ENCODE measurements at regions not wholly inside any gene's neighbourhood (a gene's known extent, or its start where the extent isn't known, plus 50 kb on each side); places are given as distances from the start of the nearest gene placed in this dataset.

DNA sequence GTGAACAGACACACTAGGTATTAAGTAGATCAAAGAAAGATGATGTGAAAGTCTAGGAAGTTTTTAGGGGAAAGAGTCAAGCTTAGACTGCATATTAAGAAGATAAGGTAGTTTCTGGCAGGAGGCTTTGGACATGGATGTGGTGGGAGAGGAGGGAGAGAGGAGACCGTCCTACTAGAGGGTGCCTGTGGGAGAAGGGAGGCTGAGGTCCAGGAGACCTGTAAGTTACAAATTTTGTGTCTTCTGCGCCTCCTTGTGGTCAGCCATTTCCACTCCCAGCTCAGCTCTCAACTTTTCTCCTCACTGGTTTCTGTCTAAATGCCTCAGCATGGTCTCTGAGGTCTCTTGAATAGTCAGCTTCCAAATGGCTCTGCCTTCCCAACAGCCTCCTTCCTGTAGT lies 193.5 kb downstream of the UNC5CL start:
- DNase-seq (ENCODE audit: low spot score): peak; percentile 53

- DNase-seq (ENCODE audit: low spot score): no peak
These were observed 194.8 kb downstream of the UNC5CL start for GRCh38 chr6:40844246-40844645.

DNA sequence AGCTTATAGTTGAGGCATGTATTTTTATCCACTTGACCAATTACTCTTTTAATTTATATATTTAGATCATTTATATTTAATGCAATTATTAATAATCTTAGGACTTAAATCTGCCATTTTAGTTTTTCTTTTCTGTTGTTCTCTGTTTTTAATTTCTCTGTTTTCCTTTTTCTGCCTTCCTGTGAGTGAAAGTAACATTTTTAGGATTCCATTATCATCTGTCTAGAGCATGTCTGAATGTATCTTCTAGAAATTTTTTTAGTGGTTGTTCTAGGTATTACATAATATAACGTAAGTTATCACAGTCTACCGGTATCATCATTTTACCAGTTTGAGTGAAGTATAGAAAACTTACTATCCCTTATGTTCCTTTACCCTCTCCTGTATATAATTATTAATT lies 197.3 kb downstream of the UNC5CL start:
- DNase-seq (ENCODE audit: low spot score): no peak

- no peak for DNase-seq (ENCODE audit: low spot score)
These were observed 206.3 kb downstream of the UNC5CL start for GRCh38 chr6:40832691-40833090.

GRCh38 chr6:40831381-40831780 lies 207.6 kb downstream of the UNC5CL start:
- DNase-seq (ENCODE audit: low spot score): no peak

GRCh38 chr6:40825102-40825501 lies 213.9 kb downstream of the UNC5CL start:
- no peak for DNase-seq (ENCODE audit: low spot score)

DNA sequence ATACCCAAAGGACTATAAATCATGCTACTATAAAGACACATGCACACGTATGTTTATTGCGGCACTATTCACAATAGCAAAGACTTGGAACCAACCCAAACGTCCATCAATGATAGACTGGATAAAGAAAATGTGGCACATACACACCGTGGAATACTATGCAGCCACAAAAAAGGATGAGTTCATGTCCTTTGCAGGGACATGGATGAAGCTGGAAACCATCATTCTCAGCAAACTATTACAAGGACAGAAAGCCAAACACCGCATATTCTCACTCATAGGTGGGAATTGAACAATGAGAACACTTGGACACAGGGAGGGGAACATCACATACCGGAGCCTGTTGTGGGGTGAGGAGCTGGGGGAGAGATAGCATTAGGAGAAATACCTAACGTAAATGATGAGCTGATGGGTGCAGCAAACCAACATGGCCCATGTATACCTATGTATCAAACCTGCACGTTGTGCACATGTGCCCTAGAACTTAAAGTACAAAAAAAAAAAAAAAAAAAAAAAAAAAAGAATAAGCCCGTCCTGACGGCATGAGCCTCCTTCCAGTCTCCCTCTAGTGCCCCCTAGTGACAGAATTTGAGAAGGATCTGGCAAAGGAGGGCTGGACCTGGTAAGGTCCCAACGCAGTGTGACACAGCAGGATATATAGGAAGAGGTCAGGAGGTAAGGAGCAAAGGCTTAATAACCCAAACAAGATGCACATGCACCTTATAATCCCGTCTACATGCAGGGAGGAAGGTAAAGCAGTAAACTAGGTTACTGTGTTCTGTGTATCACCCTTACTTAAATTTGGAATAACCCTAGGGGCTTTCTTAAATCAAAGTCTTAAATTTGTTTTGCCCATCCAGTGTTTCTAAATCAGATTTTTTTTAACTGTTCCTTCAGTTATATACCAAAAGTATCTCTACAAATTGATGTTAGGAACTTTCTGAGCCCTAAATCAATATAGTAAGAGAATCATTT lies 214.8 kb downstream of the UNC5CL start:
- DNase-seq (ENCODE audit: low spot score): peak; percentile 55

- DNase-seq (ENCODE audit: low spot score): no peak
These were observed 216.4 kb downstream of the UNC5CL start for GRCh38 chr6:40822619-40823018.

DNA sequence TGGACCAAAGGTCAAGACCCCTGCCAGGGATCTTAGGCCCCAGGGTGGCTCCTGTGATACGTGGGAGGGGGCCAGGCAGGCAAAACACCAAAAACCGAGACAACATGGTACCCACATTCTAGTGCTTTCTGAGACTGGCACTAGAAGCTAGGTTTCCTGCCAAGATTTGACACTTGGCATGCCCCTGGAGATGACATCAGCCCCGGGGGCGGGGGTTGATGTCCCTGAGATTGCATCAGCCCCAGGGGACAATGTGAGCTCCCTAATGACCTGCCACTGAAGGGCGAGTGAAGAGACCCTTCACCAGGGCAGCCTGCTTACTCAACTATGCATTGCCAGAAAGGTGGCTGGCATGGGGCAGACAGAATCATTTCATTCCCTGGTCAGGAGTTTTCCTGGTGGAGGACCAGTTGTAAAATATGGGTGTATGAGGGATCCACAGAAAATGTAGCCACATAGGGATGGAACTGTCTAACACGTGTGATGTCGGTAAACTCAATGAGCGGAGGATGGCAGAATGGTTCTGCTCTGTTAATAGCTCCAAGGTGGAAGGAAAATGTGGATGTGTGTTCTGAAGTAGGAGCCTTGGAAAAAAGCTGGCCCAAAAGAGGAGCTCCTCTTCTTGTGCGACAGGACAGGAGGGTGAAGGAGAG lies 219.7 kb downstream of the UNC5CL start:
- DNase-seq (ENCODE audit: low spot score): no peak

DNA sequence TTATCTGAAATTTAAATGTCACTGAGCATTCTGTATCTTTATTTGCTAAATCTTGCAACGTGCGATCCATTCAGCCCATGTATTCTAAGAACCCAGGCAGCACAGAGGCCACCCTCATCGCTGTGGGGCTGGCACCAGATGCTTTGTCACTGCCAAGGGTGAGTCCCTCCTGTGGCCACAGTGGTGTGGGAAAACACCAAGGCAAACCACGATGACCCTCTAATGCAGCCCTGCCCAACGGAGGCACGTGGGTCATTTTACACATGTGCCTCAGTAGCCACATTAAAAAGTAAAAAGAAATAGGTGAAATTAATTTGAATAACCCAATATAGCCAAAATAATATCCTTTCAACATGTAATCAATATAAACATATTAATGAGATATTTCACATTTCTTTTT lies 221.7 kb downstream of the UNC5CL start:
- DNase-seq (ENCODE audit: low spot score): no peak

- DNase-seq (ENCODE audit: low spot score): no peak
These were observed 222.4 kb downstream of the UNC5CL start for GRCh38 chr6:40816601-40817000.

DNA sequence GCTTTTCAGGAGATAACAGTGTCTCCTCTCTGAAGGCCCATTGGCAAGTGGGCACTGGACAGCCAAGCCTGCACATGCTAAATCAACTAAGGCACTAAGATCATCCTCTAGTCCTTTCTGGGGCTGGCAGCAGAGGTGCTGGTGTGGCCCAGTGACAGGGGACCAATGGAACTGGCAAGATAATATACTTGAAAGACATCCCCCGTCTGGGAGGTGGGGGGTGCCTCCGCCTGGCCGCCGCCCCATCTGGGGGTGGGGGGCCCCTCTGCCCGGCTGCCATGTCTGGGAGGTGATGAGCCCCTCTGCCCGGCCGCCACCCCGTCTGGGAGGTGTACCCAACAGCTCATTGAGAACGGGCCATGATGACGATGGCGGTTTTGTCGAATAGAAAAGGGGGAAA lies 223.3 kb downstream of the UNC5CL start:
- no peak for DNase-seq (ENCODE audit: low spot score)

DNA sequence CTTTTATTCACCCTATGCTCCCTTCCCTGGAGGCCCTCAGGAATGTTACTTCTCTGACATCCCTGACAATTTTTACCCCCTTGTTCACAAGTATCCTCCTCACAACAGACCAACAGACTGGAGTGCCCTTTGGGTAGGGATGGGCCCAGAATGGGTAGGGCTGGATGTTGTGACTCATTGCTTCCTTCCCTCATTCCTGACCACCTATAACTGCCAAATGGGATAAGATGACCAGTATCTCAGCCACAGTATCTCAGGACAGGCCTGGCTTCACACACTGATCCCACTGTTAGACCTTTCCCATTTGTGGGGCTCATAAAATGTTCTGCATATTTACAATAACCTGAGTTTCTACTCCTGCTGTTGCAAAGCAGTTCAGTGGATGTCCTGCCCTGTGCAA lies 223.0 kb upstream of the LRFN2 start:
- DNase-seq (ENCODE audit: low spot score): peak; percentile 70

GRCh38 chr6:40809627-40810026 lies 222.5 kb upstream of the LRFN2 start:
- DNase-seq (ENCODE audit: low spot score): peak; percentile 13

DNA sequence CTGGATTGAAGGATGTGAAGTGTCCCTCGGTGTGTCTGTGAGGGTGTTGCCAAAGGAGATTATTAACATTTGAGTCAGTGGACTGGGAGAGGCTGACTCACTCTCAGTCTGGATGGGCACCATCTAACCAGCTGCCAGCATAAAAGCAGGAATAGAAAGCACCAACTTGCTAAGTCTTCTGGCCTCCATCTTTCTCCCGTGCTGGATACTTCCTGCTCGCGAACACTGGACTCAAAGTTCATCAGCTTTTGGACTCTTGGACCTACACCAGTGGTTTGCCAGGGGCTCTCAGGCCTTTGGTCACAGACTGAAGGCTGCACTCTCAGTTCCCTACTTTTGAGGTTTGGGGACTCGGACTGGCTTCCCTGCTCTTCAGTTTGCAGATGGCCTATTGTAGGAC lies 220.3 kb upstream of the LRFN2 start:
- DNase-seq (ENCODE audit: low spot score): peak; percentile 79

- no peak for DNase-seq (ENCODE audit: low spot score)
These were observed 219.2 kb upstream of the LRFN2 start for GRCh38 chr6:40806256-40806864.

DNA sequence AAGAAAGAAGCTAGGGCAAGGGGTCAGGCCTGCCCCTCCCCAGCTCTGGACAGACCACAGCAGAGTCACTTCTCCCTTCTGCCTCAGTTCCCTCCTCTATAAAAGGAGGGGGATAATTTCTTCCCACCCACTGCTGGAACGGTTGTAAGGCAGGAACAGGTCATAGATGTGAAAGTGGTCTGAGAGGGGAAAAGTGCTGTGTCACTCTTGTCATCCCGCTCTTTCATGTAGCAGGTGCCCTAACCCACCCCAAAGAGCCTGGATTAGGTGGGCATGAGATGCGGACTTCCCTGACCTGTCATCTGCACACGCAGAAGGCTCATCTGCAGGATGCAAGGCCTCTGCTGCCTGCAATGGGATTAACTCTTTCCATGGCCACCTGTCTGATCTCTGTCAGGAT lies 218.2 kb upstream of the LRFN2 start:
- no peak for DNase-seq (ENCODE audit: low spot score)

DNA sequence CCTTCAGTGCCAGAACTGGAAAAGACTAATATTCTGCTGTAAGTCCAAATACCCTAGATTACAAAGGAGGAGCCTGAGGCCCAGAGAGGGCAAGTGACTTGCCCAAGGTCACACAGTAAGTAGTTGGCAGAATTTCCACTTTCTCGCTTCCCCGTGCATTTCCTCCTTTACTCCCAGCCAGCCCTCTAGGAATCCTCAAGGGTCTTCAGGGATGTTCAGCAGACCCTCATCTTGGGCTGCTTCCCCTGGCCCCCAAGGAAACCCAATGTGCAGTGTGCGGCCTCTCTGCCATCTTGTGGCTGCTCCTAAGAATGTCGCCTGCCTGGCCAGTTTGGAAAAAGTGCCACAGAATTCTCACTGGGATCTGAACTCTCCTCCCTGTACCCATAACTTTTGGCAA lies 217.7 kb upstream of the LRFN2 start:
- no peak for DNase-seq (ENCODE audit: low spot score)

GRCh38 chr6:40803897-40804702 lies 216.9 kb upstream of the LRFN2 start:
- no peak for DNase-seq (ENCODE audit: low spot score)

DNA sequence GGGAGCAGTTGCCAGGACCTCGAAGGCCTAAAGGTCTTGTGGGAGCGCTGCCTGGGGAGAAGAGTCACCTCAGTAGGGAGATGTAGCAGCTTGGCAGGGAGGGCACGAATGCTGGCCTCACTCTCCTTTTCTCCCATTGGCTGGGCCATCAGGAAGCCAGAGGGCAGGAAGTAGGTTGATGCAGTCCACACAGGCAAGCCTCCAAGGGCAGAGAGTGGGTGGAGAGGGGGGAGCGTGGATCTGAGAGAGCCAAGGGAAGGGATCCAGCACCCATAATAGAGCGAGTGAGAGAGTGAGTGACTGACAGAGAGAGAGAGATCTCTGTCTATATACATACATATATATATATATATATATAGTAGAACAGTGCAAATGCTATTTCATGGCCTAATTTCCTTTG lies 215.3 kb upstream of the LRFN2 start:
- DNase-seq (ENCODE audit: low spot score): no peak

GRCh38 chr6:40799296-40800140 lies 212.4 kb upstream of the LRFN2 start:
- no peak for DNase-seq (ENCODE audit: low spot score)
